Fibroblast of mammary gland (primary cell): ENCODE measurements at regions not wholly inside any gene's neighbourhood (a gene's known extent, or its start where the extent isn't known, plus 50 kb on each side); places are given as distances from the start of the nearest gene placed in this dataset.
"Not testable (repeated sequence)": the region's sequence is repeated elsewhere in the genome, so short reads cannot be mapped to it uniquely, and the experiment has no call there.

ENCODE experiments used
- DNase-seq: peaks from one replicate; pipeline ENCODE4 v3.0.0-alpha.2; 2010; ENCODE audit warnings: low read depth
- H3K4me3 ChIP-seq: 2 replicates; pipeline ENCODE4 v1.5.1; 2011; ENCODE audit warnings: low read depth, mild to moderate bottlenecking, low read length, moderate library complexity; ENCODE audit not compliant: control insufficient read depth
- TF ChIP-seq, protein P1 (sequence below): conservative IDR thresholded peaks from 2 replicates; pipeline ENCODE4 v1.5.1; 2011; ENCODE audit warnings: low read depth, low read length, inconsistent platforms; ENCODE audit not compliant: control insufficient read depth, insufficient read depth

DNA sequence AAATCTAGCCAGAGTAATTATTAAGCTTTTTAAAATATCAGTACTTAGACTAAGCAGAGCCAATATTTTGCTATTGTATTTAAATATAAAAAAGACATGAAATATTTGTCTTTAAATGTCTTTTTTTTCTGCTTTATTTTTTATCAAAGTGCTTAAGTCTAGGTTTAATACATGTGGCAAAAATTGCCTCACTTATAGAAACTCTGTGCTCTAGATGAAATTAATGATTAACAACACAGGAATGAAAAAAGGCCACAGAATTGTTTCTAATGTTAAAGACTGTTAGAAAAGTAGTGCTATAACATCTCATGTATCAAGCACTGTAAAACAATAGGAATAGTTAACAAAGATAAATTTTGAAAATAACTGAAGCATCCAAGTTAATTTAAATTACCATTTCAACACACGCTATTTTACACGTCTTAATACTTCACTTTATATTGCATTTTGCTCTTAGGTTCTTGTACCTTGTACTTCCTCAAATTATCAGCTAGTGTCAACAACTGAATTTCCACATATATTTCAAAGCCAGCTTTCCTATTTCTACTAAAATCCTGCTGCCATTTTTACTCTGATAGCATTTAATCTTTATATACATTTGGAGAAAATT is 1515.1 kb downstream of the HACE1 start:
- DNase-seq = no peak
- TF ChIP-seq, protein P1, sequence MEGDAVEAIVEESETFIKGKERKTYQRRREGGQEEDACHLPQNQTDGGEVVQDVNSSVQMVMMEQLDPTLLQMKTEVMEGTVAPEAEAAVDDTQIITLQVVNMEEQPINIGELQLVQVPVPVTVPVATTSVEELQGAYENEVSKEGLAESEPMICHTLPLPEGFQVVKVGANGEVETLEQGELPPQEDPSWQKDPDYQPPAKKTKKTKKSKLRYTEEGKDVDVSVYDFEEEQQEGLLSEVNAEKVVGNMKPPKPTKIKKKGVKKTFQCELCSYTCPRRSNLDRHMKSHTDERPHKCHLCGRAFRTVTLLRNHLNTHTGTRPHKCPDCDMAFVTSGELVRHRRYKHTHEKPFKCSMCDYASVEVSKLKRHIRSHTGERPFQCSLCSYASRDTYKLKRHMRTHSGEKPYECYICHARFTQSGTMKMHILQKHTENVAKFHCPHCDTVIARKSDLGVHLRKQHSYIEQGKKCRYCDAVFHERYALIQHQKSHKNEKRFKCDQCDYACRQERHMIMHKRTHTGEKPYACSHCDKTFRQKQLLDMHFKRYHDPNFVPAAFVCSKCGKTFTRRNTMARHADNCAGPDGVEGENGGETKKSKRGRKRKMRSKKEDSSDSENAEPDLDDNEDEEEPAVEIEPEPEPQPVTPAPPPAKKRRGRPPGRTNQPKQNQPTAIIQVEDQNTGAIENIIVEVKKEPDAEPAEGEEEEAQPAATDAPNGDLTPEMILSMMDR = no peak
- no peak overlapping the region for H3K4me3 ChIP-seq

DNA sequence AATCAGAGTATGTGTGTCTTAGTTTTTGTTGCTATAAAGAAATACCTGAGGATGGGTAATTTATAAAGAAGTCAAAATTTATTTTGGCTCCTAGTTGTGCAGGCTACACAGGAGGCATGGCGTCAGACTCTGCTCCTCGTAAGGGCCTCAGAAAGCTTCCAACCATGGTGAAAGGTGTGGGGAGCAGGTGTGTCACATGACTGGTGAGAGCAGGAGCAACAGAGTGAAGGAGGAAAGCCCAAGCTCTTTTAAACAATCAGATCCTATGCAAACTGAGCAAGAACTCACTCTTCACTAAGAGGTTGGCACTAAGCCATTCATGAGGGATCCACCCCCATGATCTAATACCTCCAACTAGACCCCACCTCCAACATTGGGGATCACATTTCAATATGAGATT is 1524.3 kb downstream of the HACE1 start:
- H3K4me3 ChIP-seq = no peak overlapping the region
- DNase-seq = no peak
- TF ChIP-seq, protein P1 = no peak

DNA sequence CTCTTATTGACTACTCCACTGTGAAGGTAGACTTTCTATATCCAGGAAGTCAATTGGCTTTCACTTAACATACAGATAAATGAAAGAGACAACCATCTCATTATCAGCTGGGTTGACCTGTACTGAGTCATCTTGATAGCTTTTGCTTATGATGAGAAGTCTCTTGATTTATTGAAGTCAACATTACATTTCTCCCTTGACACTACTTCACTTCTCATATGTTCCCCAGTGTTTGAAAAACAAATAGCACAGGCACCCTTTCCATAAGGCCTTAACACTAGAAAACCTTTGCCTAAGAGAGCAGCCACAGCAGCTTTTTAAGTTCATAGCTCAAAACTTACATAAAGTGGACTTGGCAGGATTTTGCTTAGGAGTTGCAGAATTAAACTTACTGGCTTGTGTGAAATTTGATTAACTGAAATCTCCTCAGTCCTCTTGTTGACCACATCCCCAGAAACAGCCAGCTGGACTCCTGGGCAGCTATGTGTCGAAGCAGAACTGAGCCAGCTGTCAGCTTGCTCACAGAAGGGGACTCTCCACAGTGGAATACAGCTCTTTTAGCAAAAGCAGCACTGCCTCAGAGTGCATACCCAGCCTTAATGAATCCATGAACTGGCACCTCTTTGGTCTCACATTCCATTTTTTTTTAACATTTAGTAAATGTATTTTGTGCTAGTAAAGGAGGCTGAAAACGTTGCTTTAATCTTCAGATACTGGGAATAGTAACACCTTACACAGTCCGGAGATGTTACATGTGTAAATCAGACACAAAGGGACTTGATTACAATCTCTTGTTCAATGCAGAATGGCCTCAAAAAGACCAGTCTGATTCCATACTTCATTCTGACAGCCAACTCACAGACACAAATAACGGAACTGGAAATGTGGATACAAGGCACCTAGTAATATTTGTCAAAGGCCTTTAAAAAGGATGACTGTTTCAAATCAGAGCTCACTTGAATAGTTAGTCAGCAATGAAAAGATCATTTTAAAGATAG is 1532.7 kb downstream of the HACE1 start:
- no peak for DNase-seq
- TF ChIP-seq, protein P1 = no peak
- H3K4me3 ChIP-seq = no peak overlapping the region

DNA sequence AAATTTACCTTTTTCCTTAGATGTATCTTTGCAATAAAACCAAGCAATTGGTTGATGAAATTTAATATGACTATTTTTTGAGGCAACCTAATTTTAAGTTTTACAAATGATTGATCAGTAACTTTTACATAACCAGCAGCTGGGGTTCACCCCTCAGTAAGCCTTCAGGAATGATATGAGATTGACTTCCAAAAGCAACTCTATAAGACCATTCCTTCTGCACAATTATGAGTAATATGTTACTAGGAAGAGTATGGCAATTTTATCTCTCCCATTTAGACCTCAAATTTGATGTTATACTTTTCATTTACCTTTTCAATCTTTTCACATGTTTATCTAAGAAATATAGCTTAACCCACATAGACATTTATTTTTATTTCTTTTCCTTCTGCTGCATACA is 1546.3 kb downstream of the HACE1 start:
- H3K4me3 ChIP-seq = no peak overlapping the region
- TF ChIP-seq, protein P1 = no peak
- no peak for DNase-seq

DNA sequence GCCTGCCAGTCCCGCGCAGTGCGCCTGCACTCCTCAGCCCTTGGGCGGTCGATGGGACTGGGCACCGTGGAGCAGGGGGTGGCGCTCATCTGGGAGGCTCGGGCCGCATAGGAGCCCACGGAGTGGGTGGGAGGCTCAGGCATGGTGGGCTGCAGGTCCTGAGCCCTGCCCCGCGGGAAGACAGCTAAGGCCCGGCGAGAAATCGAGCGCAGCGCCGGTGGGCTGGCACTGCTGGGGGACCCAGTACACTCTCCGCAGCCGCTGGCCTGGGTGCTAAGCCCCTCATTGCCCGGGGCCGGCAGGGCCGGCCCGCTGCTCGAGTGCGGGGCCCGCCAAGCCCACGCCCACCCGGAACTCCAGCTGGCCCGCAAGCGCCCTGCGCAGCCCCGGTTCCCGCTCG is 1565.3 kb downstream of the HACE1 start:
- H3K4me3 ChIP-seq, DNase-seq: not testable (repeated sequence)

DNA sequence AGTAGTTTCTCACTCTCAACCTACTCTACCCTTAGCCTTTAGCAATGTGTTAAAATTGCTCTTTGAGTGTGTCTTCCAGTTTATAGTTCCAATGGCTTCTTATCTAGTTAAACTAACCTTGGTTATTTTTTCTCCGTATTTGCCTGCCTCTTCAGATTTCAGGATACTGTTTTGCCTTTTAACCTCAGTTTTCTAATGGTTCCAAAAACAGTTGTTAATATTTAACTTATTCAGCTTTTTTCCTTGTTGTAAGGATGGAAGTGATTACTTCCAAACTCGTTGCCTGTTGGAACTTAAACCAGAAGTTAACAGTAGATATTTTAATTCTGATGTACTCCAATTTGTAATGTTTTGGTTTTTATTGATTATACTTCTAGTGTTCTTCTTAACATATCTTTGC is 1574.9 kb downstream of the HACE1 start:
- TF ChIP-seq, protein P1 = no peak

DNA sequence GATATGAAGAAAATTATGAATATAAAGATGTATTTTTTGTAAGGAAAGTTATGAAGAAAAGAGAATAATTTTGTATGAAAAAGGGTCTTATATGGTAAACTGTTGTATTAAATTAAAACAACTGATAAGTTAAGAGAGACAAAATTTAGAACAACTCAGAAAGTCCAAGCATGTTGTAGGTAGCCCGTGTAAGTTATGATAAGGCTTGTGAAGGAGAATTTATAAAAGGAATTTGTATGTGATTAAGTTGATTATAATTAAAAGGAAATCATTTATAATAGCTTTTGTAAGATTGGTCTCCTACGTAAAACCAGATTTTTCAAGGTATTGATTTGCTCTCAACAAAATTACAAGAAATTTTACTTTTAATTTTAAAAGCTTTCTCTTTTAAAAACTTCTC is 1579.3 kb downstream of the HACE1 start:
- H3K4me3 ChIP-seq = no peak overlapping the region
- TF ChIP-seq, protein P1 = no peak
- no peak for DNase-seq

More for the DNA sequence above, 1574.9 kb downstream of the HACE1 start:
- DNase-seq = no peak
- H3K4me3 ChIP-seq = no peak overlapping the region
